ENCODE measurements at regions not wholly inside any gene's neighbourhood (a gene's known extent, or its start where the extent isn't known, plus 50 kb on each side); places are given as distances from the start of the nearest gene placed in this dataset.

DNA sequence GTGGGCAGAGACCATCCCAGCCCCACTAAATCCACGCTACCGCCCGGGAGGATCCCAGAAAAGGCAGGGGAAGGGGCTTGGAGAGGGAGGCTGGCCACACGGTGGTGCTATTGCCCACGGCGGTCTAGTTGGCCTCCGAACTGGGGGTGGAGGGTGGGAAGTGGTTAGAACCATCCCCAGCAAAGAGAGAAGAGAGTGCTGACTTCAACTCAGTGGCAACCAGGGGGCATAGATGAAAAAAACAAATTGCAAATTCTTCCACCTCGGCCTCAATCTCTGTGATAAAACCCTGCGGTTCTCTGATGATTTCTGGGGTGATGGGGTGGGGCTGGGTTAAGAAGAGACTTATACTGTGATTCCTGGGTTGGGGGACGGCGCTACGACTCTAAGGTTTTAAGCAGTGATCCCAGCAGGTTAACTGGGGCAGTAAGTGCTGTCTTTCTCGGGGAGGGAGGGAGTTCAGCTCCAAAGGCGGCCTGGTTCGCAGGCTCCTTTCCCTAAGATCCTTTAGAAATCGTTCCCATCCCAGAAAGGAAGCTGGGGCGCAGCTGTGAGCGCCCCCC is 154.5 kb upstream of the LYZL2 start:
- TF ChIP-seq, protein P1, sequence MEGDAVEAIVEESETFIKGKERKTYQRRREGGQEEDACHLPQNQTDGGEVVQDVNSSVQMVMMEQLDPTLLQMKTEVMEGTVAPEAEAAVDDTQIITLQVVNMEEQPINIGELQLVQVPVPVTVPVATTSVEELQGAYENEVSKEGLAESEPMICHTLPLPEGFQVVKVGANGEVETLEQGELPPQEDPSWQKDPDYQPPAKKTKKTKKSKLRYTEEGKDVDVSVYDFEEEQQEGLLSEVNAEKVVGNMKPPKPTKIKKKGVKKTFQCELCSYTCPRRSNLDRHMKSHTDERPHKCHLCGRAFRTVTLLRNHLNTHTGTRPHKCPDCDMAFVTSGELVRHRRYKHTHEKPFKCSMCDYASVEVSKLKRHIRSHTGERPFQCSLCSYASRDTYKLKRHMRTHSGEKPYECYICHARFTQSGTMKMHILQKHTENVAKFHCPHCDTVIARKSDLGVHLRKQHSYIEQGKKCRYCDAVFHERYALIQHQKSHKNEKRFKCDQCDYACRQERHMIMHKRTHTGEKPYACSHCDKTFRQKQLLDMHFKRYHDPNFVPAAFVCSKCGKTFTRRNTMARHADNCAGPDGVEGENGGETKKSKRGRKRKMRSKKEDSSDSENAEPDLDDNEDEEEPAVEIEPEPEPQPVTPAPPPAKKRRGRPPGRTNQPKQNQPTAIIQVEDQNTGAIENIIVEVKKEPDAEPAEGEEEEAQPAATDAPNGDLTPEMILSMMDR (IDR thresholded peaks at IDR 0.05; ENCODE audit: insufficient read depth, low read depth, low read length), result peak; percentile 85
- no peak for TF ChIP-seq EZH2 (IDR thresholded peaks at IDR 0.05; ENCODE audit: insufficient read depth, low read length)

Data from astrocyte (in vitro differentiated cells and primary cell).